ENCODE measurements at regions not wholly inside any gene's neighbourhood (a gene's known extent, or its start where the extent isn't known, plus 50 kb on each side); places are given as distances from the start of the nearest gene placed in this dataset.
"Not testable (repeated sequence)": the region's sequence is repeated elsewhere in the genome, so short reads cannot be mapped to it uniquely, and the experiment has no call there.

DNA sequence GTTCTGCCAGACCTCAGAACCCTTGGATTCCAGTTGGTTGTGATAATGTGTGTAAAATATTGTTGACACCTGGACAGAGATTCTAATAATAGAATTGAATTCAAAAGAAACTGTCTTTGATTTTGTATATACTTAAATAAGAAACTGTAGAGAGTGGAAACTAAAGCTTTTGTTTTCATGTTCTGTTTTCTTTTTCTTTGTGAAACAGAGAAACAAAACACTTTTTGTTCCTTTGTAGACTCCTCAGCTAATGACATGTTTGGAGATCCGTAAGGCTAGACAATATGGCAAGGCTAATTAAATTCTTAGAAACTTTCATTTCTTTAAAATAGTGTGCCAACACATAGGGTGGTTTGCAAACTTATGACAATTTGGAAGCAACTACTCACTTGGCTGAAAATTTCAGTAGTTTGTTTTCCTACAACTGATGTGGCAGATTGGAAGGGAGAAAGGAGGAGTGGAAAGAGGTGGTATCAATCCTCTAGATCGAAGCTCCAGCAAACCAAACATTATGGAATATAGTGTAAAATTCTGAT lies 90.9 kb upstream of the FAT1 start:
- no peak for DNase-seq (ENCODE audit: low read depth)

DNA sequence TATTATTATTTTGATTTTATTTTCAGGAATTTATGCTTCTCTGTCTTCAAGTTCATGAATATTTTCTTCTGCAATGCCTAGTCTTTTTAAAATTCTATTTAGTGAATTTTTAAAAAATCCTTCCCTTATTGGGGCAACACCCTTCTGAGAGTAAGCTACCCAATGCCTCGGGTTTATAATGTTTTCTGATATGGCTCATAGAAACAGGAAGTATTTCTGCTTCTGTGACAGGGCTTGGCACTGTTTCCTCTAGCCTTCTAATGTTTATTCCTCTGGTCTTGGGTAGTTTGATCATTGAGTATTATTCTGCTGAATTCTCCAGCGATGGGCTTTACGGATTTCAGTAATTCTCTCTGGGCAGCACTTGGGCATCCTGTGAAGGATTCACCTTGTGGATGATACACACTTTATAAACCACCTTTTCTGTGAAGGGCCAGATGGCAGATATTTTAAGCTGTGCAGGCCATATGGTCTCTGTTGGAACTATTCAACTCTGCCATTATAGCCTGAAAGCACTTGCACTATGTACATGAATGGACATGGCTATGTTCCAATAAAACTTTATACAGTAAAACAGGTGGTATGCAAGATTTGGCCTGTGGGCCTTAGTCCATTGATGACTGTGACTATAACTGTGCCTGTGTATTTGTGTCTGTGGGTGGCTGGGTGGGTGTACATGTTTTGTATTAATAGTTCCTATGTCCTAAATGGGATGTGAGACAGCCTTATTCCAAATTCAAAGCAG lies 95.9 kb upstream of the FAT1 start:
- DNase-seq (ENCODE audit: low read depth) = no peak

DNA sequence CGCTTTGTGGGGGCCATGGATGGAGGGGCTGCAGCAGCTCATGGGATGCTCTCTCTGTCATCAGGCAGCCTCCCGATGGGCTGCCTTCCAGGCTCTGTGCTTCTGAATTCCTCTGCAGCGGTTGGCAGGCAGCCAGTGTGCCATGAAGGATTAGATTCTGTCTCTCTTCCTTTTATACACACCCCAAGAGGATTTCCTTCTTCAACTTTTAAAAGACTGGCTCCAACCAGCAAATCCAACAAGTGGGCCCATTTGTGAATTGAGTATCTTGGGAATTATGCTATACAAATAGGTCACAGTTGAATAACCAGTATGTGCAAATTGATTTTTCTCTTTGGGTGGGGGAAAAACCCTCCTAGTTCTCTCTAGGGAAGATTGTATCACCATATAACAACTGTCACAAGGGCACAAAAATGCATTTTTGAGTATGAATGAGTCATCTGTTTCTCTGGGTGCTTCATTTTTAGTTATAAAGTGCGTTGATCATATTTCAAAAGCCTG lies 96.8 kb upstream of the FAT1 start:
- peak; percentile 74 for DNase-seq (ENCODE audit: low read depth)

DNA sequence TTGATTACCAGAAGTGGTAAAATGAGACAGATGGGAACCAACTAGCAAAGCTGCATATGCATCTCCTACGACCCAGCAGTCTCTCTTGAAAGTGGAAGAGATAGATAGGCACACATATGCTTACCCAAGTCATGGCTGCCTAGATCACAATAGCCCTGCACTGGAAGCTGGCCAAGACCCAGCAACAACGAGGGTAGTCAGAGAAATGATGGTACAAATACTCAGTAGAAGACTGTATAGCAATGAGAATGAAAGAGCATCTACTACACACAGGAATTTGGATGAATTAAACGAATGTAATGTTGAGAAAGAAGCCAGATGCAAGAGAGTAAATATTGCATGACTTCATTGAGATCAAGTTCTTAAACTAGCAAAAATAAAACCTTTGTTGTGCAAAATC lies 100.3 kb upstream of the FAT1 start:
- DNase-seq (ENCODE audit: low read depth) = no peak

DNA sequence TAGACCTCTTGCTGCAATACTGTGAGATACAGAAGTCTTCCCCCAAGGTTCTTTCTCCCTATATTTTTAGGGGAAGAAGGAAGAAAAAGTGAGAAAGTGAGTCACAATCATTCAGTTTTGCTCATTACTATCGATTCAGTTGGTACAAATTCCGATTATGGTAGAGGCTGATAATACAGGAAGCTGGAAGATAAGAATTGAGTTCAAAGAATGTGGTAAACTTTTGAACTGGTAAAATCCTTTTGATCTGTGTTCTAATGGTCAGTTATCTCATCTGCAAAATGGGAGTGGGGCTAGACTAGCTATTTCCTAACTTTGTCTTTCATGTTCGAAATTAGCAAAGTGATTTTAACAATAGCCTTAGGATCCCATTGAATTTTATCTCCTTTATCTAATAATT lies 101.4 kb upstream of the FAT1 start:
- DNase-seq (ENCODE audit: low read depth) = no peak

DNA sequence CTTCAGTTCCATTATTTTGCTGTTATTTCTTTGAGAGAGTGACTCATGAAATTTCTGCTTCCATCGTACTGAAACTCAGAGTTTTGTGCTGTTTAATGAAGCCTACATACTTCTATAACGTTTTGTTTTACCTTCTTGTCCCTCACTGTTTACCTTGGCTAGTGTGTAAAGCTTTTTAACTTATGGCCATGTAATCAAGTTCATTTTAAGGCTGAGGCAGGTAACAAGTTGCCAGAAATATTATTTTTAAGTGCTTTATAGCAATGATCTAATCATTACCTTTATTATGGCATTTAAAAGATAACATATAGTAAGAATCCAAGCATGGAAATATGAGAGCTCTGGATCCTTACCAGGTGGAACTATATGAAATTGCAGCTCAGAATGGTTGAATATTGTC lies 102.3 kb upstream of the FAT1 start:
- no peak for DNase-seq (ENCODE audit: low read depth)

DNA sequence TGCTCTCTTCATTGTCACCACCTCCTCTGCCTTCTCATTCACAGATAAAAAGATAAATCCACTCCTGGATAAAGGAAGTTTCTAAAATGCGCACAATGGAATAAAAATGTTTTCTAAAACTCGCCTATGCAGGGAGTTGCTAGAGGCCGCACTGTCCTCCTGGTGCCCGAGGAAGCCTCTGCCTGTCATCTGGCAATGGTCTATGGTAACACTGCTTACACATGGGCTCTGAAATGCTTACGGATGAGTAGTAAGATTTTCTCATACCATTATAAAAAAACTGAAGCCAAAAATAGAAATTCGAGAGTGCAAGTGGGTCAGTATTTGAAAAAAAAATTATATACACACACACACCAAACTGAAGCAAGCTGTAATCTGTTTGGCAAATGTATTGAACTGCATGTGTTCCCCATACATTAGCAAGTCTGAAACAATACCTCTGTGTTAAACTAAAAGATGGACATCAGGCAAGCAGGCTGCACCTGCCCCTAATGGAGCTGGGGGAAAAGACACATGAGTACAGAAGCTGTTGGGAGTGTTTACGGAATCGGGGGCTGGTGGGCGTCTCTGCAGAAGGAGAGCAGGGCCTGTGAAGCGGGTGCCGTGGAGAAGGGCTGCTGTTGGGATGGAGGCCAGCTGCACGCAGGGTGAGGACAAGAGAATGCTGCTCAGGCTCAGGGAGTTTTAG lies 103.3 kb upstream of the FAT1 start:
- DNase-seq (ENCODE audit: low read depth) = no peak

DNA sequence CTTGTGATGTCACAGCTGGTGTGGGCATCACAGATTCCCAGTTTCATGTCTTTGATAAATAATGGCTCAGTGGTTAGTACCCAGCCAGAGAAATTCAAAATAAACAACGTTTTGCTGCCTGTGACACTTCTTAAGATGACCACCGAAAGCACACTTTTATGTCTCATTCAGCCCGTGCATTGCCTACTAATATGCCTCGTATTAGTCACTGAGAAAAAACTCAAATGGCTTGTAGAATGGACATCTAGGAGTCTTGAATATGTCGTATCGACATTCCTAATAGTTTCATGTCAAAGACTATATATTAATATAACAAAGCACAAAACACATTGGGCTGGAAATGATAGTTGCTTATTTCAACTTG lies 103.9 kb upstream of the FAT1 start:
- no peak for DNase-seq (ENCODE audit: low read depth)

DNA sequence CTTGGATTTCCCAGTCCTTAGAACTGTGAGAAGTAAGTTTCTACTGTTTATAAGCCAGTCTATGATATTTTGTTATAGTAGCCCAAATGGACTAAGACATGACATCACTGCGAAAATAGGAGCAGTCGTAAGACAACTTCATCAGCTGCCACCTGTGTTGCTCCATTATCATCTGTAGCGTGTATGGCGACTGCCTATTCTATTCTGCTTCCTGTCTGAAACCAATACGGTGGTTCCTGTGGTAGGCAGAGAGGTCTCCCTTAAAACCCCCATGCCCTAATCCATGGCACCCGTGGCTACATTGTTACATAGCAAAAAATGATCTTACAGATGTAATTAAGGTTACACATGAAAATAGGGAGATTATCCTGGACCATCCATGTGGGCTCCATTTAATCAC lies 105.4 kb upstream of the FAT1 start:
- no peak for DNase-seq (ENCODE audit: low read depth)

DNA sequence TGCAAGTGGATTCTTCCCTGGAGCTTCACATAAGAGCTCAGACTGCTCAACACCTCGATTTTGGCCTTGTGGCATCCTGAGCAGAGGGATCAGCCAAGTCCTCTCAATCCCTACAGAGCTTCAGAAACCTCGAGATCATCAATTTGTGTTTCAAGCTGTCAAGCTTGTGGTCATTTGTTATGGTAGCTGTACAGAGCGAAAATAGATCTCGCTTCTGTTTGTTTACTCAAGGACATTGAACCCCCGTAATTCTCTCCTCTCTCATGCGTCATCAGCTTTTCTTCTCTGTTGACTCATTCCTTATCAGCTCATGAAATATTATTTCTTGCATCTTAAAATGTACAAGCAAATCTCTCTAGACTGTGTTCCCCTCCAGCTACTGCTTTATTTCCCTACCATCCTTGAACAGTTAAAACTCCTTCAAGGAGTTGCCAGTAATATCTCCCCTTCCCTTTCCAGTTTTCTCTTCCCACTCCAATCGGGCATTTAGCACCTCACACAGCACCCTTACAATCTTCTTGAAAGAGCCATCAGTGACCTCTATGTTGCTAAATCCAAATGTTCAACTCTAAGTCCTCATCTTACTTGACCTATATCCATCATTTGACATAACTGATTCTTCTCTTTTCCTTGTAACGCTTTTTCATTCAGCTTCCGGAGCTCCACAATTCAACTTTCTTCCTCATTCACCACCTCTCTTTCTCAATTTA lies 106.2 kb upstream of the FAT1 start:
- DNase-seq (ENCODE audit: low read depth) = peak; percentile 91

DNA sequence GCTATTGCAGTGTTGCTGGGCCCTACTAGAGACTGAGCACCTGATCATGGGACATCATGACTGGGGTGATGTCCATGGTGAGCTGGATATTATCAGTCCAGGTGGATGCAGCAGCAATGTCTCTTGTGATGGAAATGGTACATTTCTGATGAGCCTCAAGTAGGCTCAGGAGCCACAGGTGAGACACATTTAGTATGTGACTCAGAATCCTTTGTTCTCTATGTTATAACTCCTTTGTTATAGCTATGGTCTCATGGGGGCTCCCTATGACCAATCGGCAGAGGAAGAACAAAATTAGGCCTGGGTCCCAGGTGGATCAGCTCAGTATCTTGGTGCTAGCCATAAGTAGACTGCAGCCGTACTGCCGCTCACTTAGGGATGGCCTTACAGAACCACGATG lies 107.9 kb upstream of the FAT1 start:
- no peak for DNase-seq (ENCODE audit: low read depth)

DNA sequence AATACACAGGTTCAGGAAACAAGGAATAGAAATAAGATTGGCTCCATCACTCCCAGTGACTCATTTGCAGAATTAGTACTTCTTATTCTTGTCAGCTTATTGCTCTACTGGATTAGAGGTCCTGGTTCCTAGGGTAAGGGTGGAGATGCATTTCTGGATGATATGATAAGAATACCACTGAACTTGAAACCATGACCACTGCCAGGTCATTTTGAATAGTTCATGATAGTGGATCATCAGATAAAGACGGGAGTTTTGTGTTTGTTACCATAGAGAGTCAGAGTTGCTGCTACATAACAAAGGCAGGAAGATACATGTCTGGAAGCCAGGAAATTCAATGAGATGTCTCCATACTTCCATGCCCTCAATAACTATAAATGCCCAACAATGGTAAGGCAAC lies 109.2 kb upstream of the FAT1 start:
- no peak for DNase-seq (ENCODE audit: low read depth)

DNA sequence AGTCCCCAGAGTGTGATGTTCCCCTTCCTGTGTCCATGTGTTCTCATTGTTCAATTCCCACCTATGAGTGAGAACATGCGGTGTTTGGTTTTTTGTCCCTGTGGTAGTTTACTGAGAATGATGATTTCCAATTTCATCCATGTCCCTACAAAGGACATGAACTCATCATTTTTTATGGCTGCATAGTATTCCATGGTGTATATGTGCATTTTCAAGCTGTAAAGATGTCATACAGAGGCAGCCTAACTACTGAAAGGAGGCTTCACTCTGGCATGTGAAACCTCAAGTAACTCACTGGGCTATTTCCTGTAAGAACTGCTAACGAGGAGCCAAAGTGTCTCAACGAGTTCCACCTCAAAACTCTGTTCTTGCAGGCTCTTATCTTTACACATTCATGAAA lies 113.8 kb upstream of the FAT1 start:
- DNase-seq (ENCODE audit: low read depth) = not testable (repeated sequence)

DNA sequence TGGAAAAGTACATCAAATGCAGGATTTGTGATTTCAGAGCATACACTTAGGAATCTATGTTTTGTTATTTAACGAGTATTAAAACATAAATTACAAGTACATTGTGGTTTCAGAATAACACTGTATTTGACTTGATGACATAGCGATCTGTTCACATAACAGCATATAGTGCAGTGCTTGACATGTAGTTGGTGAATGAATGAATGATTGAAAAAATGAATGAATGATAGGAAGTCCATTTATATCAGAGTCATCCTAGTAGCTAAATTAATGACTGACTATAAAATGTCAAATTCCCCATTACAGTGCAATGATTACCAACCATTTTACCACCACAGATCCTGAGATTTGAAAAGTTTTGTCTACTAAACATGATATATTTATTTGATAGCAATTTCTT lies 114.6 kb upstream of the FAT1 start:
- no peak for DNase-seq (ENCODE audit: low read depth)

DNA sequence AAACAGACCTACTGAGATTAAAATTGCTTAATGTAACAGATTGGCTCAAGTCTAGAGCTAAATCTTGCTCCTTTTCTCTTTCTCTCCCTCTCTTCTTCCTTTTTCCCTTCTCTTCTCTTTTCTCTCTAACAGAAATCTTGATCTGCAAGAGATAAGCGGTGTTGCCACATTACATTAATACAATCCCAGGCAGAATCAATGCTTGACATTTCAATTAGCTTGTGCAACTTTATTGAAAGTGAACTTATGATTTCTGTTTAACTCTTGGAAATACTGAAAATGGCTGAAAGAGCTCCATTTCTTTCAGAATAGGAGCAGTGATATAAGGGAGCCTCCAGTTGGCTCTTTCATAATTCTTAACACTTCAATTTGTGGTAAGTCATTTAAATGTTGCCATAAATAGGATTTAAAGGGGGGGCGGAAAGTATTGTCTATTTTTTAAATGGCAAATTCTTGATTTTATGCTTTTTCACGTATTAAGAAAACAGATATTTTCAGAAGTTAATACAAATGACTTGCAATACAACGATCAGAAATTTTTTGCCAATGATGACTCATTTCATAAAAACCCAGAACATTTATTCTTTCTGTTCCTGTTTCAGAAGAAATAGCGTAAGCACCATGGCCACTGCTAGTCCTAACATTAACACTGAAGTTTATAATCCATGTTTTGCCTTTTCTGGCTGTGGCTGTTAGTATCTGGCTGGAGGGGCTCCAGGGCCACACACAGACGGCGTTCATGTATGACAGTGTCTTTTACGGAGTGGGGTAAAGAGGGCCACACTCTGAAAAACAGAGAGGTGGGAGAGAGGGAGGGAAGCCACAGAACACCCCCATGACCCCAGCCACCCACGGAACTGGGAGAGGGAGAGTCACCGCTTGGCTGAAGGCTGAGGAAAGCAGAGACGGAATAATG lies 115.7 kb upstream of the FAT1 start:
- DNase-seq (ENCODE audit: low read depth) = peak; percentile 84

DNA sequence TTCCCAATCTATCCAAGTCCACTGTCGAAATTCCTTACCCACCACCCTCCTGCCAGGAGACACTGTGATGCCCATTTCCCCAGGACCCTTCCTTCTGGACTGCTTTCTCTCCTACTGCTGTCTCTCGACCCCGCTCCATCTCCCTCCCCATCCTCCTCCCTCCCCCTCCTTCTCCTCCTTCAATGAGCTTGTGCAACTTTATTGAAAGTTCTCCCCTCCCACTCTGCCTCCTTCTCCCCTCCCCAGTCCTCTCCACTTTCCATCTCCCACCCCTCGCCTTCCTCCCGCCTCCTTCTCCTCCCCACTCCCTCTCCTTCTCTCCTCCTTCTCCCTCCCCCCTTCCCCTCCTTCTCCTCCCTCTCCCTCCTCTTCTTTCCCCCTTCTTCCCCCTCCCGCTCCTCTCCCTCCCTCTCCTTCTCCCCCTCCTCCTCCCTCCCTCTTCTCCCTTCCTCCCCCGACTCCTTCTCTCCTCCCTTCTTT lies 116.6 kb upstream of the FAT1 start:
- no peak for DNase-seq (ENCODE audit: low read depth)

DNA sequence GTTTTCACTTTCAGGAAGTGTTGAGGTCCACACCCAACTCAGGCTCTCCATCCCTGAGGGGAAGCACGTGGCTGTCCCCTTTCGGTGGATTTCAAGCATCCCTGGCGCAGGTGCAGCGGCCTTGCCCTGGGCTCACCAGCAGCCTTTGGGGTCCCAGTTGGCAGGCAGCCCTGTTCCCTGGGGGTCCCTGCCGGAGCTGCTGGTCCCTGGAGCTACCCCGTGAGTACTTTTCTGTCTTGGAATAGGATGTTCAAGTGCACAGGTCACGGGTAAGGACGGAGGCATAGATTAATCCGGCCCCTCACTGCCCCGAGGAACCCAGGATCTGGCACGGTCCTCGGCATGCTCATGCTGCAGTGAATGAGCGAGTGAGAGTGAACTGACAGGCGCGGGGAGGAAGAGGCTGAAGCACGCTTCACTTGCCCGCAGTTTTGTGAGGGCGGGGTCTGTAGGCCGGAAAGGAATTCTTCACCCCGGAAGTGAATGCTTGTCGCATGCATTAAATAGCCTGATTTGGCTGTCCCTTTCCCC lies 117.2 kb upstream of the FAT1 start:
- DNase-seq (ENCODE audit: low read depth) = no peak

DNA sequence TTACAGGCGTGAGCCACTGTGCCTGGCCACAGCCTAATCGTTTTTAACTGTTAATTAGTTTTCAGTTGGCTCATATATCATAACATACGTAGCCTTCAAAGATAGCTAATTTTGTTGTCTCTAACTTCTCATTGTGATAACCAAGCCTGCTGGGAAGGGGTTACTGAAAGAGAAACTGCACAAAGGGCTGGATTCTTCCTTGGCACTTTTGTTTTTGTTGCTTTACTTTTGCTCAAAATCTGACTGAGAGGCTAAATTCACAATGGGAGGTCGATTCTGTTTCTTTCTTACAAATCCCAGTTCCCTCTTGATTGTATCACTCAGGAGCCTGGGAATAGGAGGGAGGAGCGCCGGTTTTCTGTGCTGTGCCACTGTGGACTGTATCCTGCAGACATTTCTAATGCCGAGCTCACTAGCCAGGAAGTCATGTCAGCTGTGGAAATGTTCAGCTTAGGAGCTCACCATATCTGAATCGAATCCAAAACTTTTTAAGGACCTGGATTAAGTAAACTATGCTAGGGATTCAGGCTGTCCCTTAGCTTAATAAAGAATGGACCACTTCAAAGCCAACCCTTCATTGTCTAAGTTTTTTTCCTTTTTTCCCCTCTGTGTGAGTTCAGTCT lies 120.5 kb upstream of the FAT1 start:
- DNase-seq (ENCODE audit: low read depth) = peak; percentile 78

DNA sequence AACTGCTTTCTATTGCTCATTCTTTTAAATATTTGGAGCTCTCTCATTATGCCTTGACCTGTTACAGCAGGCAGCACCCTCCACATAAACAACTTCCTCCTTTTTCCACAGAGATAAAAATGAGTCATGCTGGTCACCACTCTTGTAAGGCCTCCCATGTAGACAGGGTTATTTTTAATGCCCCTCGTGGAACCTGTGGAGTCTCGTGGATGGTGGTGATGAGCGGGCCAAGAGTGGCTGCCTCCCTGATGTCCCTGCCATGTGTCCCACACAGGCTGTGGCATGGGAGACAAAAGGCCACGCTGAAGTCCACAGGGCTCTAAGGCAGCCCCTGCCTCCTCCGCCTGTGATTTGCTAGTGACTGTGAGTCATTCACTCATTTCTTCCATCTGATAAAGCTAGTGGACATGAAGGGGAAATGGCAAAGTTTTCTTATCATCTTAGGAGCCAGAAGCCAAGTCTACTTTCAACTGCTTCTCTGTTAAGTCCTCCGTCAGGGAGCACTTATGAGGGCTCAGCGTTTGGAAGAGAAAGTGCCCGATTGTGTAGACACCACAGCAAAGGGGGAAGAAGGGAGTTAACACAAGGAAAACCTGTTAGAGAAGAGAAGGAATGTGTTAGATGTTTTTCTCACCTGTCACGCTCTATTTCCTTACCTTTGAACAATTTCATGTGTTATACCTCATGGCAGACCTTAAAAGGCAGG lies 121.6 kb upstream of the FAT1 start:
- peak; percentile 81 for DNase-seq (ENCODE audit: low read depth)

DNA sequence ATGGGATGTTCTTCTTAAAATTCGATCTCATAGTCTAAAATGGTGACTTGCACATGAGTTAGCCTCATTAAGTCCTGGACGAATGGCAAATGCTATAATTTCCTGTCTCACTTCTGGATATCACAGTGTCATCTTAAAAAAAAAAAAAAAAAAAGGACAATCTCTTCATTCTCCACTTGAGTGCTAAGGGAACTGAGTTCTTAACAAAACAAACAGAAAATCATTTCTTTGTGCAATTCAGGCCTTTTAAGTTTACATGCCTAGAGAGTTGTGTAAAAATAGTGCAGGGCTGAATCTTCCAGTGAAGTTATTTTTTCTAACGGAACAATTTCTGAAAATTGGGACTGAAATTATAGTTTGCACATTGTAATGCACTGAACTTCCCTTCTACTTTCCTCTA lies 122.8 kb upstream of the FAT1 start:
- DNase-seq (ENCODE audit: low read depth) = no peak
